Nephron progenitor cell (in vitro differentiated cells): ENCODE measurements at regions not wholly inside any gene's neighbourhood (a gene's known extent, or its start where the extent isn't known, plus 50 kb on each side); places are given as distances from the start of the nearest gene placed in this dataset.

Experiments
- DNase-seq: peaks from one replicate; pipeline ENCODE4 v3.0.0; 2021
- H3K27ac Mint-ChIP-seq: 2 replicates; pipeline ENCODE4 v1.8.0; 2021; ENCODE audit warnings: mild to moderate bottlenecking, moderate library complexity, mixed read lengths
- H3K27me3 Mint-ChIP-seq: 2 replicates; pipeline ENCODE4 v1.8.0; 2021; ENCODE audit warnings: mild to moderate bottlenecking, low read depth, mixed read lengths; ENCODE audit not compliant: poor library complexity
- H3K36me3 Mint-ChIP-seq: 2 replicates; pipeline ENCODE4 v1.8.0; 2021; ENCODE audit warnings: low read depth, mixed read lengths
- H3K4me1 Mint-ChIP-seq: 2 replicates; pipeline ENCODE4 v1.8.0; 2021; ENCODE audit warnings: mixed read lengths
- H3K4me3 Mint-ChIP-seq: 2 replicates; pipeline ENCODE4 v1.8.0; 2021; ENCODE audit warnings: mild to moderate bottlenecking, moderate library complexity, mixed read lengths
- H3K9me3 Mint-ChIP-seq: 2 replicates; pipeline ENCODE4 v1.8.0; 2021; ENCODE audit warnings: mild to moderate bottlenecking, moderate library complexity, mixed read lengths
- CTCF ChIP-seq: fragments of 200-600 bp; sonication (generic); IDR thresholded peaks from 2 replicates; pipeline ENCODE4 v1.5.0; 2021; ENCODE audit warnings: antibody characterized with exemption

- no peak for DNase-seq
- H3K9me3 Mint-ChIP-seq = no peaks in the 10 kb centered on the region
- peaks cover 2% of the 10 kb centered on the region for H3K27me3 Mint-ChIP-seq
- H3K4me3 Mint-ChIP-seq = no peak overlapping the region
- H3K36me3 Mint-ChIP-seq = no peaks in the 10 kb centered on the region
- no peak overlapping the region for H3K27ac Mint-ChIP-seq
- no peak for TF ChIP-seq CTCF
- H3K4me1 Mint-ChIP-seq = no peaks in the 10 kb centered on the region
Observed at GRCh38 chr6:160859822-160860221, 131.7 kb upstream of the MAP3K4 start.

- H3K9me3 Mint-ChIP-seq = peaks cover 4% of the 10 kb centered on the region
- H3K4me3 Mint-ChIP-seq = no peak overlapping the region
- peaks cover 2% of the 10 kb centered on the region for H3K27me3 Mint-ChIP-seq
- H3K36me3 Mint-ChIP-seq = no peaks in the 10 kb centered on the region
- H3K4me1 Mint-ChIP-seq = no peaks in the 10 kb centered on the region
- TF ChIP-seq CTCF = no peak
- H3K27ac Mint-ChIP-seq = no peak overlapping the region
- DNase-seq = no peak
Observed at GRCh38 chr6:160861824-160862223, 129.7 kb upstream of the MAP3K4 start.

GRCh38 chr6:160863782-160864181 lies 127.8 kb upstream of the MAP3K4 start:
- DNase-seq = no peak
- Mint-ChIP-seq H3K36me3 (no peaks in the 10 kb centered on the region), H3K4me1 (no peaks in the 10 kb centered on the region), H3K4me3 (no peak overlapping the region), H3K27me3 (peaks cover 7% of the 10 kb centered on the region), H3K27ac (no peak overlapping the region), H3K9me3 (peaks cover 4% of the 10 kb centered on the region)
- TF ChIP-seq CTCF = no peak

- DNase-seq = no peak
- TF ChIP-seq CTCF = no peak
- no peak overlapping the region for H3K4me3 Mint-ChIP-seq
- no peaks in the 10 kb centered on the region for H3K4me1 Mint-ChIP-seq
- H3K36me3 Mint-ChIP-seq = no peaks in the 10 kb centered on the region
- H3K27me3 Mint-ChIP-seq = peaks cover 8% of the 10 kb centered on the region
- no peak overlapping the region for H3K27ac Mint-ChIP-seq
- H3K9me3 Mint-ChIP-seq = peaks cover 4% of the 10 kb centered on the region
Observed at GRCh38 chr6:160871320-160871719, 120.2 kb upstream of the MAP3K4 start.

- Mint-ChIP-seq H3K27me3 (no peaks in the 10 kb centered on the region), H3K27ac (no peak overlapping the region), H3K36me3 (no peaks in the 10 kb centered on the region), H3K4me1 (peaks cover 13% of the 10 kb centered on the region), H3K4me3 (no peak overlapping the region), H3K9me3 (peaks cover under 1% of the 10 kb centered on the region)
- DNase-seq = no peak
- no peak for TF ChIP-seq CTCF
Observed at GRCh38 chr6:160881148-160881808, 110.3 kb upstream of the MAP3K4 start.

GRCh38 chr6:160882006-160882405 lies 109.6 kb upstream of the MAP3K4 start:
- Mint-ChIP-seq H3K36me3 (no peaks in the 10 kb centered on the region), H3K9me3 (peaks cover 3% of the 10 kb centered on the region), H3K4me3 (no peak overlapping the region), H3K4me1 (peaks cover 13% of the 10 kb centered on the region), H3K27me3 (no peaks in the 10 kb centered on the region), H3K27ac (no peak overlapping the region)
- TF ChIP-seq CTCF = no peak
- no peak for DNase-seq
